Stomach (tissue), 4 donors: ENCODE measurements at regions not wholly inside any gene's neighbourhood (a gene's known extent, or its start where the extent isn't known, plus 50 kb on each side); places are given as distances from the start of the nearest gene placed in this dataset.

Experiments used
- POLR2A ChIP-seq, 4 donors: fragments of 450-650 bp; IDR thresholded peaks; one replicate each; pipeline ENCODE4 v1.6.1; 2016; ENCODE audit warnings: antibody characterized with exemption in 4 of 4, control low read depth in 2 of 4, mild to moderate bottlenecking in 1 of 4, moderate library complexity in 1 of 4
- TF ChIP-seq, protein P1 (sequence below), 7 experiments: fragments of 450-650 bp in 4 of 7; fragments of 200-600 bp in 3 of 7; sonication (generic) in 3 of 7; IDR thresholded peaks; one replicate each; pipeline ENCODE4 v1.5.1; 2016 to 2019; ENCODE audit warnings: antibody characterized with exemption in 7 of 7, control low read depth in 2 of 7, mild to moderate bottlenecking in 1 of 7

DNA sequence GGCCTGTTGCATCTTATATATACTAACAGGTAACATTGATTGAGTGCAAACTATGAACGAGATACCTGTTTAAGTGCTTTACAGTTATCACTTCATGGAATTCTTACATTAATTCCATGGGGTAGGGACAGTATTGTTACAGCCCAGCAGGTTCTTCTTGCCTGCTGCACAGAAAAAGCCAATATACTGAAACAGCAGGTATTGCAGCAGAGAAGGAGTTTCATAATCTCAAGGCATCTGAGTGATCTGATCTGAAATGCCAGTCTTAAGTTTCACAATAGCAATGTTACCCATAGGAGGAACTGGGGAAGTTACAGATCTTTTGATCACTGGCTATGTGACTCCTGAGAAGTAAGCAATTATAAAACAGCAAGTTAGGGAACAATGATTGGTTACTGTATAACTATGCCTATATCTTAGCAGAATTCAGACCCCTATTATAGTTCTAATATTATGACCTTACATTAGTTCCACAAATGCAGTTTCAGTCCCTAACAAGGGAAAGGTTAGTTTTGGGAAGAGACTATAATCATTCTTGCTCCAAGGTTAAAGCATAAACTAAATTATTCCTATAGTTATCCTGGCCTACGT lies 126.5 kb upstream of the BNC2 start:
- TF ChIP-seq, protein P1, sequence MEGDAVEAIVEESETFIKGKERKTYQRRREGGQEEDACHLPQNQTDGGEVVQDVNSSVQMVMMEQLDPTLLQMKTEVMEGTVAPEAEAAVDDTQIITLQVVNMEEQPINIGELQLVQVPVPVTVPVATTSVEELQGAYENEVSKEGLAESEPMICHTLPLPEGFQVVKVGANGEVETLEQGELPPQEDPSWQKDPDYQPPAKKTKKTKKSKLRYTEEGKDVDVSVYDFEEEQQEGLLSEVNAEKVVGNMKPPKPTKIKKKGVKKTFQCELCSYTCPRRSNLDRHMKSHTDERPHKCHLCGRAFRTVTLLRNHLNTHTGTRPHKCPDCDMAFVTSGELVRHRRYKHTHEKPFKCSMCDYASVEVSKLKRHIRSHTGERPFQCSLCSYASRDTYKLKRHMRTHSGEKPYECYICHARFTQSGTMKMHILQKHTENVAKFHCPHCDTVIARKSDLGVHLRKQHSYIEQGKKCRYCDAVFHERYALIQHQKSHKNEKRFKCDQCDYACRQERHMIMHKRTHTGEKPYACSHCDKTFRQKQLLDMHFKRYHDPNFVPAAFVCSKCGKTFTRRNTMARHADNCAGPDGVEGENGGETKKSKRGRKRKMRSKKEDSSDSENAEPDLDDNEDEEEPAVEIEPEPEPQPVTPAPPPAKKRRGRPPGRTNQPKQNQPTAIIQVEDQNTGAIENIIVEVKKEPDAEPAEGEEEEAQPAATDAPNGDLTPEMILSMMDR (IDR thresholded peaks at IDR 0.05) = no peak
- TF ChIP-seq POLR2A (IDR thresholded peaks at IDR 0.05) = no peak
